H1 (cell line): ENCODE measurements at regions not wholly inside any gene's neighbourhood (a gene's known extent, or its start where the extent isn't known, plus 50 kb on each side); places are given as distances from the start of the nearest gene placed in this dataset.

Experiments used
- BACH1 ChIP-seq: IDR thresholded peaks from 2 replicates; pipeline ENCODE4 v1.6.1; 2012; ENCODE audit warnings: low read length, improper control_type of control experiment
- RNF2 ChIP-seq: fragments of 200-900, 300-1000 bp; sonication (generic); IDR thresholded peaks from 2 replicates; pipeline ENCODE4 v1.7.1; 2016; ENCODE audit warnings: borderline replicate concordance, low read depth, mild to moderate bottlenecking, antibody characterized with exemption, low read length; ENCODE audit not compliant: poor library complexity, severe bottlenecking; ENCODE audit errors: missing control alignments
- RXRA ChIP-seq: IDR thresholded peaks from 2 replicates; pipeline ENCODE4 v1.6.1; 2011; ENCODE audit warnings: low read depth, mild to moderate bottlenecking, low read length, moderate library complexity; ENCODE audit not compliant: insufficient read depth
- SIRT6 ChIP-seq: IDR thresholded peaks from one replicate; pipeline ENCODE4 v1.7.1; 2012; ENCODE audit warnings: low read length, inconsistent platforms
- TAF7 ChIP-seq: optimal IDR thresholded peaks from 2 replicates; pipeline ENCODE3; 2011; ENCODE audit warnings: low read depth, mild to moderate bottlenecking, inconsistent platforms, low read length, moderate library complexity, borderline replicate concordance

GRCh38 chr2:67179526-67179925, 217.6 kb upstream of the ETAA1 start (continued):
- no peak for TF ChIP-seq RXRA
- no peak for TF ChIP-seq SIRT6
- TF ChIP-seq BACH1: no peak
- no peak for TF ChIP-seq TAF7
- TF ChIP-seq RNF2: no peak
- TF ChIP-seq, all 59 proteins: peak for 0
